ENCODE measurements at regions not wholly inside any gene's neighbourhood (a gene's known extent, or its start where the extent isn't known, plus 50 kb on each side); places are given as distances from the start of the nearest gene placed in this dataset.

DNA sequence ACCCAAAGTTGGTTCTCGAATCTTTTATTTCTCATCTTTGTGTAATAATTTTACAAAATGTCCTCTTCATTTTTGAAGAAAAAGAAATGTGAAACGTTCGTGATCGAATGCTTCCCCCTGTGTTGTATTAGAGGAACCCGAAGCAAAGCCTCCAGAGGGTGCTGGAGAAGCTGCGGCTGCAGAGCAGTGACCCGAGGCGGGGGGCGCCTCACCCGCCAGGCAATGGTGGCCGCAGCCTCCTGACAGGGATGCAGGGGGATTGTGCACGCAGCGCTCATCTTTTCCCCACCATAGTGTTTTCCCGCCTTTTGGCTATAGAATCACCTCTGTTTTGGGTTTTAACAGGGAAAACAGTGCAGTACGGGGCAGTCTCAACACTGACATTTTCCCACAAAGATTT, 307.5 kb upstream of the ANKRD30A start:
- no peak for TF ChIP-seq EZH2 (IDR thresholded peaks at IDR 0.05; ENCODE audit: insufficient read depth, low read length)
- TF ChIP-seq, protein P1, sequence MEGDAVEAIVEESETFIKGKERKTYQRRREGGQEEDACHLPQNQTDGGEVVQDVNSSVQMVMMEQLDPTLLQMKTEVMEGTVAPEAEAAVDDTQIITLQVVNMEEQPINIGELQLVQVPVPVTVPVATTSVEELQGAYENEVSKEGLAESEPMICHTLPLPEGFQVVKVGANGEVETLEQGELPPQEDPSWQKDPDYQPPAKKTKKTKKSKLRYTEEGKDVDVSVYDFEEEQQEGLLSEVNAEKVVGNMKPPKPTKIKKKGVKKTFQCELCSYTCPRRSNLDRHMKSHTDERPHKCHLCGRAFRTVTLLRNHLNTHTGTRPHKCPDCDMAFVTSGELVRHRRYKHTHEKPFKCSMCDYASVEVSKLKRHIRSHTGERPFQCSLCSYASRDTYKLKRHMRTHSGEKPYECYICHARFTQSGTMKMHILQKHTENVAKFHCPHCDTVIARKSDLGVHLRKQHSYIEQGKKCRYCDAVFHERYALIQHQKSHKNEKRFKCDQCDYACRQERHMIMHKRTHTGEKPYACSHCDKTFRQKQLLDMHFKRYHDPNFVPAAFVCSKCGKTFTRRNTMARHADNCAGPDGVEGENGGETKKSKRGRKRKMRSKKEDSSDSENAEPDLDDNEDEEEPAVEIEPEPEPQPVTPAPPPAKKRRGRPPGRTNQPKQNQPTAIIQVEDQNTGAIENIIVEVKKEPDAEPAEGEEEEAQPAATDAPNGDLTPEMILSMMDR (IDR thresholded peaks at IDR 0.05; ENCODE audit: insufficient read depth, low read depth, low read length), result no peak

All from astrocyte (in vitro differentiated cells and primary cell).